Epithelial cell of proximal tubule (primary cell): ENCODE measurements at regions not wholly inside any gene's neighbourhood (a gene's known extent, or its start where the extent isn't known, plus 50 kb on each side); places are given as distances from the start of the nearest gene placed in this dataset.

ENCODE experiments used
- DNase-seq: peaks from one replicate; pipeline ENCODE4 v3.0.0-alpha.2; 2011; ENCODE audit warnings: low read depth
- H3K4me3 ChIP-seq: 2 replicates; pipeline ENCODE4 v1.5.1; 2011; ENCODE audit warnings: low read depth, mild to moderate bottlenecking, low read length
- CTCF ChIP-seq: conservative IDR thresholded peaks from 2 replicates; pipeline ENCODE4 v1.5.1; 2012; ENCODE audit warnings: low read depth, mild to moderate bottlenecking, low read length

DNA sequence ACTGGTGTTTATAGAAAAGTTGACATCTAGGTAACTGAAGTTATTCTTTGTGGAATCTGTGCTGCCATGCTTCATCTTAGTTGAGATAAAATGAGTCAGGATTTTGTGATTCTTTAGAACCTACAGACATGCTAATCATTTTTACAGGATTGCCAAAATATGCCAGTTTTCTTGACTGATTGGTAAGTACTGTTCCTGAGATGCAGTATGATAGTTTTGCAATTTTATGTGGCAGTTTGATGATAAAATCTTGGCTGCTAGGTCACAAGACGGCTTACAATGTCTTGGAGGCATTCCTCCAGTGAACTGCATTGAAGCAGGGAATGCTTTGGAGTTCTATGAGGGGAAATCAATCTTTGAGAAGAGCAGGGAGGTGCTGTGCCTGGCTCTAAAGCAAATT, 104.4 kb upstream of the ESX1 start:
- TF ChIP-seq CTCF = no peak
- no peak for DNase-seq
- no peak overlapping the region for H3K4me3 ChIP-seq

GRCh38 chrX:104351173-104351769, 96.5 kb upstream of the ESX1 start:
- no peak for TF ChIP-seq CTCF
- DNase-seq = peak; percentile 68
- no peak overlapping the region for H3K4me3 ChIP-seq

- DNase-seq = no peak
- no peak overlapping the region for H3K4me3 ChIP-seq
- TF ChIP-seq CTCF = no peak
Observed at GRCh38 chrX:104347860-104348259, 93.1 kb upstream of the ESX1 start.

DNA sequence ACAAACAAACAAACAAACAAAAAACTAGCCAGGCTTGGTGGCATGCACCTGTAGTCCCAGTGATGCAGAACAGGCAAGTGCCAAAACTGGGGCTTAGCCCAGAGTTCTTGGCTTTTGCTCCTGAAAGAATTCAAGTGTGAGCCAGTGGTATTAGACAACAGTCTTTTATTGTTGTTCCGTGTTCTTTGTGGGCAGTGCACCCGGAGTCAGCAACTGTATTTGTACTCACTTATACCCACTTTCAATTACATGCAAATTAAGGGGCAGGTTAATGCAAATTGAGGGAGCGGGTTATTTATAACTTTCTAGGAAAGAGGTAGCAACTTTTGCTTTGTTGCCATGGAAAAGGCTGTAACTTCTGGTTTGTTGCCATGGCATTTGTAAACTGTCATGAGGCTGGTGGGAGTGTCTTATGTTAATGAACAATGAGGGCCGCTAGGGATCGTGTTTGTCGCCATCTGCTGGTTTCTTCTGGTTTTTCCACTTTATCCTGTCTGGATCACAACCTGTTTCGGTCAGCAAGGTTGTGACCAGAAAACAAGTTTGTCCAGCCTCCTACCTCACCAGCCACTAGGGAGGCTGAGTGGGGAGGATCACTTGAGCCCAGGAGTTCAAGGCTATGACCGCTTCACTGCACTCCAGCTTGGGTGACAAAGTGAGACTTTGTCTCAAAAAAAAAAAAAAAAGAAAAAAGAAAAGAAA, 88.8 kb upstream of the ESX1 start:
- peak; percentile 64 for TF ChIP-seq CTCF
- DNase-seq = no peak
- H3K4me3 ChIP-seq = no peak overlapping the region

DNA sequence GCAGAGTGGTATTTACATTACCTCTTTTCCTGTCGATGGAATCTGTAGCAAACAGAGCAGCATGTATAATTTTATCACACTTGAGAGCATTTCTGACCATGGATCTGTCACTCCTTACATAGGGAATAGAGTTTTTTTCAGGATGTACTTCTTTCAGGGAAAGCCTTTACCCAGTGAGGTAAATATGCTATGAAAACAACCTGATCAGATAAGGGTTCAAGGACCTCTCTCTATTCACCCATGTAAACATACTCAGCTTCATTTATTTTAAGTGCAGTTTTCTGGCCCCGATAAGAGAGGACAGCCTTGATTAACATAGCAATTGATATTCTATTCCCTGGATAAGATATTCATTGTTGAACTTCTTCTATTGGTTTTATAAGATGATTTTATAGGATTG, 87.3 kb upstream of the ESX1 start:
- no peak overlapping the region for H3K4me3 ChIP-seq
- DNase-seq = no peak
- TF ChIP-seq CTCF = no peak

DNA sequence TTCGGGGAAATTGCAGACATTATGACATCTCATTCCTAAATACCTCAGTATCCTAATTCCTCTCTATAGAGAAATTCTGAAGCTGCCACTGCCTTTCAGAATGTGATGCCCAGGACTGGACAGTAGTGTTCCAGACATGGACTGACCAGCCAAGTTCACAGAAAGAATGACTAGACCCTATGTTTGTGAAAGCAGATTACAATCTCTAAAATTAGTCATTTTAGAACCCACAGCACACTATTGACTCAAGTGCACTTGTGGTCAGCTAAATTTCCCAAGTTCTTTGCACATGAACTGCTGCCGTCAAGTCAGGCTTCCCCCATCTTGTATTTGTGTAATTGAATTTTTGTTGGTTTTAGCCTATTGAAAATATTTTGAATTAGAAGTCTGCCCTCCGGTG, 81.0 kb upstream of the ESX1 start:
- no peak for DNase-seq
- TF ChIP-seq CTCF = no peak
- no peak overlapping the region for H3K4me3 ChIP-seq

DNA sequence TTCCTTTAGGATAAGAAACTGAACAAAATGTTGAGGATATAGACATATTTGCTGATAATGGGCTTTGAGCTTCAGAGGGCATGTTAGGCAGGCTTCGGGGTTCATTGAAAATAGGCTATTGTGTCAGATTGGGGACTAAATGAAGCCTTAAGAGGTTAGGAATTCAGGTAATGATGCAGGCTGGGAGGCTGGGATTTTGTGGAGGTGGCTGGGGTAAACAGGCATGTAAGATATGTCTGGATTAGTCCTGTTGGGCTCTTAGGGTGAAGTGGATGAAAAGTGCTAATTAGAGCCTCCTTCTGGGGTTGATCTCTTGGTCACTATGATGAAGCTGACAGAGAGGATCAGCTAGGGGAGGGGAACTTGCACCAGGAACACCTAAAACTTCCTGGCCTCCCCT, 80.2 kb upstream of the ESX1 start:
- TF ChIP-seq CTCF = no peak
- DNase-seq = no peak
- H3K4me3 ChIP-seq = no peak overlapping the region
